ENCODE measurements at regions not wholly inside any gene's neighbourhood (a gene's known extent, or its start where the extent isn't known, plus 50 kb on each side); places are given as distances from the start of the nearest gene placed in this dataset.

DNA sequence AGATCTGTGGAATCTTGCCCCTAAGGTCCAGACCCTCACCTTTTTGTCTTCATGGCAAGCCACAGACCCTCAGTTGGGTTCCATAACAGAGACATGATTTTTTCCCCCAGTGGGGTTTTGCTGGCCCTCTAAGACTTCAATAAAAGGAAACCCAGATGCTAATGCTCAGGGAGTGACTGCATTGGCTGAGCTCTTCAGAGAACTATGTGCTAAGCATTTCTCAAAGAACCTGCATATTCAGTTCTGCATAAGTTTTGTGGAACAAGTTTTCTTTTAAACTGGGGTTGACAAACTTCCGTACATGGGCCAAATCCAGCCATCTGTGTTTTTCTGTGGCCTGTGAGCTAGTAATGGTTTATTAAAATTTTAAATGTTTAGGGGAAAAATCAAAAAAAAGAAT, 159.8 kb upstream of the GDNF start:
- Histone ChIP-seq H3K14ac (replicated peaks; ENCODE audit: low read depth, low read length) (no peak overlapping the region), H4K20me1 (ENCODE audit: insufficient read depth, low read length) (no peaks in the 10 kb centered on the region), H3K9me3 (ENCODE audit: control insufficient read depth, insufficient read depth, low read length) (no peaks in the 10 kb centered on the region), H3K9me1 (ENCODE audit: insufficient read depth, low read length) (no peaks in the 10 kb centered on the region), H4K8ac (ENCODE audit: low read depth in 2 of 2, low read length in 2 of 2) (no peak overlapping the region), H2BK5ac (ENCODE audit: low read depth, low read length, poor library complexity, severe bottlenecking) (no peak overlapping the region), H3K18ac (ENCODE audit: low read depth, low read length) (no peak overlapping the region), H2AK5ac (ENCODE audit: low read depth, low read length) (no peak overlapping the region), H3K56ac (ENCODE audit: extremely low read depth, insufficient read depth, low read length) (no peak overlapping the region), H3K4ac (ENCODE audit: low read depth, low read length) (no peak overlapping the region), H3K36me3 (ENCODE audit: control insufficient read depth, insufficient read depth, low read length) (no peaks in the 10 kb centered on the region), H3K27me3 (ENCODE audit: control insufficient read depth, insufficient read depth, low read length) (no peaks in the 10 kb centered on the region; the same call in 1 of the 2 replicates), H3K9ac (ENCODE audit: low read depth, low read length) (no peak overlapping the region), H3K4me3 (ENCODE audit: insufficient read depth, low read depth, low read length) (no peak overlapping the region), H2BK120ac (ENCODE audit: low read depth, low read length) (no peak overlapping the region), H3K23ac (ENCODE audit: low read depth, low read length) (no peak overlapping the region), H3K4me2 (ENCODE audit: low read depth, low read length) (no peak overlapping the region), H4K5ac (ENCODE audit: low read depth, low read length) (no peak overlapping the region), H2BK15ac (ENCODE audit: low read depth, low read length) (no peak overlapping the region), H2AFZ (replicated peaks; ENCODE audit: low read length, poor library complexity) (no peak overlapping the region), H2BK20ac (ENCODE audit: low read depth, low read length) (no peak overlapping the region), H2AK9ac (replicated peaks; ENCODE audit: low read depth, low read length, poor library complexity) (no peak overlapping the region), H3K27ac (ENCODE audit: insufficient read depth, low read length) (no peak overlapping the region), H3K79me1 (ENCODE audit: low read depth in 1 of 2, low read length in 2 of 2) (no peaks in the 10 kb centered on the region), H3K4me1 (ENCODE audit: control insufficient read depth, insufficient read depth, low read length) (no peaks in the 10 kb centered on the region), H4K91ac (ENCODE audit: insufficient read depth, low read depth, low read length) (no peak overlapping the region)
- POLR2A ChIA-PET (ENCODE audit: unreplicated experiment) = no interaction called here
- no CpG with 5 or more reads among the region's 1 CpG for WGBS, 2 experiments (ENCODE audit: extremely low coverage in 2 of 2, insufficient read length in 1 of 2)
- no TSS peak for BruUV-seq (replicated peaks)
- in situ Hi-C loops (cut with MboI; ENCODE audit: low sequenced_read_pairs) (no loop called here), intact Hi-C loops (cut with micrococcal nuclease) (loop anchor here (10.0 kb wide), 1 partner anchor 65 kb away; no protein-coding TSS in a partner anchor), dilution Hi-C loops (cut with HindIII; ENCODE audit: low sequenced_read_pairs, unreplicated experiment) (no loop called here)
- DNase-seq (no peak), ATAC-seq (ENCODE audit: low read depth) (no peak)
- CTCF ChIA-PET = no interaction called here
- TF ChIP-seq, protein P1, sequence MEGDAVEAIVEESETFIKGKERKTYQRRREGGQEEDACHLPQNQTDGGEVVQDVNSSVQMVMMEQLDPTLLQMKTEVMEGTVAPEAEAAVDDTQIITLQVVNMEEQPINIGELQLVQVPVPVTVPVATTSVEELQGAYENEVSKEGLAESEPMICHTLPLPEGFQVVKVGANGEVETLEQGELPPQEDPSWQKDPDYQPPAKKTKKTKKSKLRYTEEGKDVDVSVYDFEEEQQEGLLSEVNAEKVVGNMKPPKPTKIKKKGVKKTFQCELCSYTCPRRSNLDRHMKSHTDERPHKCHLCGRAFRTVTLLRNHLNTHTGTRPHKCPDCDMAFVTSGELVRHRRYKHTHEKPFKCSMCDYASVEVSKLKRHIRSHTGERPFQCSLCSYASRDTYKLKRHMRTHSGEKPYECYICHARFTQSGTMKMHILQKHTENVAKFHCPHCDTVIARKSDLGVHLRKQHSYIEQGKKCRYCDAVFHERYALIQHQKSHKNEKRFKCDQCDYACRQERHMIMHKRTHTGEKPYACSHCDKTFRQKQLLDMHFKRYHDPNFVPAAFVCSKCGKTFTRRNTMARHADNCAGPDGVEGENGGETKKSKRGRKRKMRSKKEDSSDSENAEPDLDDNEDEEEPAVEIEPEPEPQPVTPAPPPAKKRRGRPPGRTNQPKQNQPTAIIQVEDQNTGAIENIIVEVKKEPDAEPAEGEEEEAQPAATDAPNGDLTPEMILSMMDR (conservative IDR thresholded peaks at IDR 0.05; ENCODE audit: low read depth, low read length) = no peak
- no peak for TF ChIP-seq NFE2L2 (IDR thresholded peaks at IDR 0.05; ENCODE audit: low read depth, low read length)
- TF ChIP-seq, protein P2, sequence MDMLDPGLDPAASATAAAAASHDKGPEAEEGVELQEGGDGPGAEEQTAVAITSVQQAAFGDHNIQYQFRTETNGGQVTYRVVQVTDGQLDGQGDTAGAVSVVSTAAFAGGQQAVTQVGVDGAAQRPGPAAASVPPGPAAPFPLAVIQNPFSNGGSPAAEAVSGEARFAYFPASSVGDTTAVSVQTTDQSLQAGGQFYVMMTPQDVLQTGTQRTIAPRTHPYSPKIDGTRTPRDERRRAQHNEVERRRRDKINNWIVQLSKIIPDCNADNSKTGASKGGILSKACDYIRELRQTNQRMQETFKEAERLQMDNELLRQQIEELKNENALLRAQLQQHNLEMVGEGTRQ (IDR thresholded peaks at IDR 0.05; ENCODE audit: low read depth, low read length) = no peak
- no peak for TF ChIP-seq CHD1 (IDR thresholded peaks at IDR 0.05; ENCODE audit: low read depth, low read length)
- no peak for TF ChIP-seq BHLHE40 (IDR thresholded peaks at IDR 0.05; ENCODE audit: low read depth, low read length)
- no peak for TF ChIP-seq RCOR1 (IDR thresholded peaks at IDR 0.05; ENCODE audit: insufficient replicate concordance, low read length)
